Cardiac muscle cell (in vitro differentiated cells and primary cell): ENCODE measurements at regions not wholly inside any gene's neighbourhood (a gene's known extent, or its start where the extent isn't known, plus 50 kb on each side); places are given as distances from the start of the nearest gene placed in this dataset.

Experiments used
- DNase-seq, 2 donors: peaks; one replicate each; pipeline versions ENCODE4 v3.0.0 to v3.0.0-alpha.2; 2010 to 2017; ENCODE audit warnings: low read depth in 1 of 2, low spot score in 1 of 2
- H3K27ac ChIP-seq: fragments of 200-600 bp; sonication (generic); 2 replicates; pipeline ENCODE4 v1.5.1; 2016
- H3K27me3 ChIP-seq: fragments of 200-600 bp; sonication (generic); 2 replicates; pipeline ENCODE4 v1.6.0; 2016; ENCODE audit warnings: control low read depth
- H3K36me3 ChIP-seq: fragments of 200-600 bp; sonication (generic); 2 replicates; pipeline ENCODE4 v1.5.1; 2016; ENCODE audit warnings: control low read depth
- H3K4me1 ChIP-seq: fragments of 200-600 bp; sonication (generic); 2 replicates; pipeline ENCODE4 v1.8.1; 2017; ENCODE audit warnings: low read depth, mild to moderate bottlenecking, mixed run types
- H3K4me3 ChIP-seq: fragments of 200-600 bp; sonication (generic); 2 replicates; pipeline ENCODE4 v1.5.1; 2016; ENCODE audit warnings: mild to moderate bottlenecking
- H3K9me3 ChIP-seq: fragments of 200-600 bp; sonication (generic); 2 replicates; pipeline ENCODE4 v1.5.1; 2017; ENCODE audit warnings: low read depth, mild to moderate bottlenecking, control low read depth
- CTCF ChIP-seq: IDR thresholded peaks from 2 replicates; pipeline ENCODE4 v1.5.1; 2012; ENCODE audit warnings: low read depth, mild to moderate bottlenecking, low read length

DNA sequence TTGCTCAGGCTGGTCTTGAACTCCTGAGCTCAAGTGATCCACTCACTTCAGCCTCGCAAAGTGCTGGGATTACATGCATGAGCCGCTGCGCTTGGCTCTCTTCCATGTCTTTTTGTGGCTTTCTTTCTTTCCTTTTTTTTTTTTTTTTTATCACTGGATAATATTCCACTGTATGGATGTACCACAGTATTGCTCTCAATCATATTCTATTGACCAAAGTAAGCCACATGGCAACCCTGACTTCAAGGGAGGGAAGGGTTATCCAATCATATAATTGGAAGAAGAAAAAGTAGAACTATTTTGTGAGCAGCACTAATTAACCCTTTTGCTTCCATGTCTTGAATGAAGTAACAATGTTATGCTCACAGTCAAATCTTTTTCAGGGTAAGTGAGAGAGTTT, 307.0 kb upstream of the RASGRP1 start:
- H3K27me3 ChIP-seq: no peaks in the 10 kb centered on the region
- DNase-seq: no peak
- no peak overlapping the region for H3K27ac ChIP-seq
- no peak for TF ChIP-seq CTCF
- H3K9me3 ChIP-seq: no peaks in the 10 kb centered on the region
- no peaks in the 10 kb centered on the region for H3K36me3 ChIP-seq
- H3K4me1 ChIP-seq: no peaks in the 10 kb centered on the region
- no peak overlapping the region for H3K4me3 ChIP-seq

DNA sequence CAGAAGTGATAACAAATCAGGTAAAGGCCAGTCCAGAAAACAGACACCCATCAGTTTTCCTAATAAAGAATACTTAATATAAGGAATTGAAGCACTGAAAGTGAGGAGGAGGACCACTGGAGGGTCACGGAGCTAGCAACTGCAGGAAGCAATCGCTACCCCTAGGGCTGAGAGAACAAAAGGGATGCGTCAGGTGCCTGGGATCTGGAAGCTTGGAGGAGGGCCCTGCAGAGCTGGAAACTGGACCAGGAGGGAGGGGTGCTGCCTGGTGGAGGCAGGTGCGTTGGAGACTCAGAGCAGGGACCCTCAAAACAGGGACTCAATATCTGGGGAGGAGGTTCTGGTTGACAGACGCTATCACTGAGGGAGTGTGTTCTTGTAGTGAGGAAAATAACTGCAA, 308.1 kb upstream of the RASGRP1 start:
- no peak for TF ChIP-seq CTCF
- no peak overlapping the region for H3K27ac ChIP-seq
- H3K4me3 ChIP-seq: no peak overlapping the region
- H3K27me3 ChIP-seq: no peaks in the 10 kb centered on the region
- H3K4me1 ChIP-seq: no peaks in the 10 kb centered on the region
- no peaks in the 10 kb centered on the region for H3K9me3 ChIP-seq
- no peak for DNase-seq
- no peaks in the 10 kb centered on the region for H3K36me3 ChIP-seq

DNA sequence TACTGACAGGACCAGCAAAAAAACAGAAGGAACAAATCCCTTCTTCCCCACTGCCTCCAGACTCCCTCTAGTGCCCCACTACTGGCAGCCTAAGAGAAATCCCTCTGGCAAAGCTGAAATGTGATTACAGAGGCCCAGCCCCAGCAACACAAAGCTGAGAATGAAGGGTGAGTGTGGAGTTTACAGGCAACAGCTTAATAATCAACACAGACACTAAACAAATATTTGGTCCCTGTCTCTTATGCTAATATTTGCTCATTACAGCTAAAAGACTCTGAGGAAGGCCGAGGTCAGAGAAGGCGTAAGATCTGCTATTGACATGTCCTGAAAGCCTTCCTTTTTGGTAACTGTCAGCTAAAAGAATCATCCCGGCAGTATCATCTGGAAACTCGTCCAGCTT, 308.5 kb upstream of the RASGRP1 start:
- Histone ChIP-seq H3K27ac (no peak overlapping the region), H3K27me3 (no peaks in the 10 kb centered on the region), H3K4me1 (no peaks in the 10 kb centered on the region), H3K9me3 (no peaks in the 10 kb centered on the region), H3K36me3 (no peaks in the 10 kb centered on the region), H3K4me3 (no peak overlapping the region)
- peak; percentile 20 for TF ChIP-seq CTCF
- DNase-seq: no peak

GRCh38 chr15:38874464-38874863, 309.9 kb upstream of the RASGRP1 start:
- TF ChIP-seq CTCF: no peak
- H3K36me3 ChIP-seq: no peaks in the 10 kb centered on the region
- no peaks in the 10 kb centered on the region for H3K27me3 ChIP-seq
- H3K4me3 ChIP-seq: no peak overlapping the region
- no peak for DNase-seq
- H3K9me3 ChIP-seq: no peaks in the 10 kb centered on the region
- no peaks in the 10 kb centered on the region for H3K4me1 ChIP-seq
- H3K27ac ChIP-seq: no peak overlapping the region

GRCh38 chr15:38876211-38876610, 311.6 kb upstream of the RASGRP1 start:
- Histone ChIP-seq H3K4me1 (no peaks in the 10 kb centered on the region), H3K27me3 (no peaks in the 10 kb centered on the region), H3K4me3 (no peak overlapping the region), H3K9me3 (no peaks in the 10 kb centered on the region), H3K27ac (no peak overlapping the region), H3K36me3 (no peaks in the 10 kb centered on the region)
- TF ChIP-seq CTCF: no peak
- no peak for DNase-seq

GRCh38 chr15:38876621-38877020, 312.0 kb upstream of the RASGRP1 start:
- TF ChIP-seq CTCF: no peak
- no peaks in the 10 kb centered on the region for H3K9me3 ChIP-seq
- no peak overlapping the region for H3K4me3 ChIP-seq
- DNase-seq: no peak
- H3K27me3 ChIP-seq: no peaks in the 10 kb centered on the region
- H3K27ac ChIP-seq: no peak overlapping the region
- no peaks in the 10 kb centered on the region for H3K36me3 ChIP-seq
- H3K4me1 ChIP-seq: no peaks in the 10 kb centered on the region
